Tibial nerve (tissue), 4 donors: ENCODE measurements at regions not wholly inside any gene's neighbourhood (a gene's known extent, or its start where the extent isn't known, plus 50 kb on each side); places are given as distances from the start of the nearest gene placed in this dataset.
"Not testable (repeated sequence)": the region's sequence is repeated elsewhere in the genome, so short reads cannot be mapped to it uniquely, and the experiment has no call there.

ENCODE experiments used
- DNase-seq, 2 donors: peaks; one replicate each; pipeline ENCODE4 v3.0.0-alpha.2; 2019; ENCODE audit warnings: low spot score in 2 of 2
- H3K27ac ChIP-seq, 4 donors: fragments of 200-600 bp; sonication (generic) in 3 of 4; one replicate each; pipeline ENCODE4 v1.5.1; 2017 to 2019; ENCODE audit warnings: mild to moderate bottlenecking in 1 of 4
- H3K27me3 ChIP-seq, 2 donors: fragments of 200-600 bp; sonication (generic) in 1 of 2; one replicate each; pipeline versions ENCODE4 v1.5.1 to v1.6.0; 2017 to 2019
- H3K36me3 ChIP-seq, 3 donors: fragments of 200-600 bp; sonication (generic); one replicate each; pipeline ENCODE4 v1.5.1; 2018 to 2019
- H3K4me1 ChIP-seq, 4 donors: fragments of 200-600 bp; sonication (generic) in 3 of 4; one replicate each; pipeline ENCODE4 v1.5.1; 2017 to 2019
- H3K4me3 ChIP-seq, 4 donors: fragments of 200-600 bp; sonication (generic) in 3 of 4; one replicate each; pipeline ENCODE4 v1.5.1; 2017 to 2019; ENCODE audit warnings: mild to moderate bottlenecking in 1 of 4, moderate library complexity in 1 of 4
- H3K9me3 ChIP-seq, 4 donors: fragments of 200-600 bp; sonication (generic) in 3 of 4; one replicate each; pipeline ENCODE4 v1.5.1; 2017 to 2019
- CTCF ChIP-seq, 5 experiments: fragments of 200-600 bp in 3 of 5; fragments of 450-650 bp in 2 of 5; sonication (generic) in 3 of 5; IDR thresholded peaks; one replicate each; pipeline ENCODE4 v1.5.1; 2016 to 2019; ENCODE audit warnings: antibody characterized with exemption in 5 of 5, mild to moderate bottlenecking in 3 of 5, moderate library complexity in 2 of 5
- EP300 ChIP-seq, 2 donors: sonication (generic); formaldehyde crosslinking; IDR thresholded peaks; one replicate each; pipeline ENCODE4 v1.6.1; 2017; ENCODE audit warnings: antibody characterized with exemption in 2 of 2, mild to moderate bottlenecking in 1 of 2
- POLR2A ChIP-seq, 2 donors: fragments of 450-650 bp; IDR thresholded peaks; one replicate each; pipeline ENCODE4 v1.6.1; 2017; ENCODE audit warnings: antibody characterized with exemption in 2 of 2, mild to moderate bottlenecking in 2 of 2, moderate library complexity in 2 of 2
- WGBS, 2 donors: methylation state at CpG; one replicate each; pipeline ENCODE4 v1.1.5; 2018; 5-methylcytosine and 5-hydroxymethylcytosine counted together

- WGBS, 2 donors, result 71% methylated on average over 4 of the region's 4 CpGs
These were observed 457.3 kb upstream of the MIR17HG start for GRCh38 chr13:90889906-90890834.

DNA sequence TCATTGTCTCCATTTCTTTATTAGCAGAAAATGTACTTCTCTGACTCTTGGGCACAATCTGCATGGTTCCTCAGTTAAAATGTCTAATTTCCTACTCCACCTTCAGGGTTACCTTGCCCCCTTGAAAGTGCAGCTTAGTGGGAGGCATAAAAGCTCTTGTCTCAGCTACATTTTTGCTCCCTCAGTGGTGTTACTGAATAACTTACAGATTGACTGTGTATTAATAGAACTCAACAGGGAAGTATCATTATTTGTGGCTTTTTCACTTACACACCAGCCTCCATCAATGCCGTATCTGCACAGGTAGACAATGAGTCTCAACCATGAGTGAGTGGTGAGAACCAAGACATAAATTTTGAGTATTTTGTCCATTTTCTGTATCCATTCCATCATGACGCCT is 456.2 kb upstream of the MIR17HG start:
- no peak for TF ChIP-seq EP300 (IDR thresholded peaks at IDR 0.05)
- no peaks in the 10 kb centered on the region for H3K36me3 ChIP-seq
- H3K4me1 ChIP-seq, result no peaks in the 10 kb centered on the region
- 91 to 94% methylated on average over 2 of the region's 2 CpGs for WGBS, 2 donors
- no peak overlapping the region for H3K27ac ChIP-seq
- H3K4me3 ChIP-seq, result no peak overlapping the region
- DNase-seq, result no peak
- no peaks in the 10 kb centered on the region for H3K9me3 ChIP-seq
- no peaks in the 10 kb centered on the region for H3K27me3 ChIP-seq

More at GRCh38 chr13:90889906-90890834, 457.3 kb upstream of the MIR17HG start:
- Histone ChIP-seq H3K27ac (no peak overlapping the region), H3K36me3 (no peaks in the 10 kb centered on the region), H3K27me3 (no peaks in the 10 kb centered on the region), H3K4me3 (no peak overlapping the region), H3K4me1 (no peaks in the 10 kb centered on the region), H3K9me3 (no peaks in the 10 kb centered on the region)
- TF ChIP-seq POLR2A (IDR thresholded peaks at IDR 0.05) (no peak), CTCF (IDR thresholded peaks at IDR 0.05) (no peak), EP300 (IDR thresholded peaks at IDR 0.05) (no peak)
- no peak for DNase-seq

GRCh38 chr13:90893199-90893598 is 454.3 kb upstream of the MIR17HG start:
- H3K27me3 ChIP-seq, H3K36me3 ChIP-seq, H3K27ac ChIP-seq, H3K4me3 ChIP-seq, DNase-seq, H3K9me3 ChIP-seq, H3K4me1 ChIP-seq: not testable (repeated sequence)
- WGBS, 2 donors, result 84 to 95% methylated on average over 4 of the region's 6 CpGs

DNA sequence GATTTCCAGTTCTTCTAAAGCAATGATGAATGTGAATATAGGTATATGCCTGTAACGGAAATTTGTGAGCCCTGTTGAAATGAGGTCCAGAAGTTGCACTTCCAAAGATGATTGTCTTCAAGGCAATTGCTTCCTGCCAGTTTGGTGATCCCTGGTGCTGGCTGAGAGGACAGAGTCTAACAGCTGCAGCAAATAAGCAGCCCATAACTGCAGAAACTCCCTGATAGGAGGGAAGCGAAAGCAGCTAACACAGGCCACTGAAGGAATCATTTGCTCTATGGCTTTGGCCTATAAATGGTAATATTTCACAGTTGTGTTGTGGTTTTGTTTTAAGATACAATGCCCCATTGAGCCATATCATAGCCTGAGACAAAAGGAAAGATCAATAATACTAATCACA is 451.5 kb upstream of the MIR17HG start:
- WGBS, 2 donors, result 85 to 88% methylated on average over 2 of the region's 2 CpGs

GRCh38 chr13:90898811-90899210 is 448.7 kb upstream of the MIR17HG start:
- WGBS, 2 donors, result 74 to 81% methylated on average over 1 of the region's 1 CpG
- peaks cover 0 to 6% (median 0%) of the 10 kb centered on the region in 4 donors for H3K9me3 ChIP-seq
- TF ChIP-seq POLR2A (IDR thresholded peaks at IDR 0.05) (no peak), EP300 (IDR thresholded peaks at IDR 0.05) (no peak), CTCF (IDR thresholded peaks at IDR 0.05) (no peak)
- H3K27ac ChIP-seq, result no peak overlapping the region
- H3K36me3 ChIP-seq, result no peaks in the 10 kb centered on the region
- H3K27me3 ChIP-seq, result no peaks in the 10 kb centered on the region
- no peak overlapping the region for H3K4me3 ChIP-seq
- H3K4me1 ChIP-seq, result no peaks in the 10 kb centered on the region
- no peak for DNase-seq

More for the DNA sequence above, 451.5 kb upstream of the MIR17HG start:
- no peak for DNase-seq
- Histone ChIP-seq H3K4me3 (no peak overlapping the region), H3K4me1 (no peaks in the 10 kb centered on the region), H3K9me3 (no peaks in the 10 kb centered on the region), H3K36me3 (no peaks in the 10 kb centered on the region), H3K27me3 (no peaks in the 10 kb centered on the region), H3K27ac (no peak overlapping the region)
- TF ChIP-seq POLR2A (IDR thresholded peaks at IDR 0.05) (no peak), EP300 (IDR thresholded peaks at IDR 0.05) (no peak), CTCF (IDR thresholded peaks at IDR 0.05) (no peak)

DNA sequence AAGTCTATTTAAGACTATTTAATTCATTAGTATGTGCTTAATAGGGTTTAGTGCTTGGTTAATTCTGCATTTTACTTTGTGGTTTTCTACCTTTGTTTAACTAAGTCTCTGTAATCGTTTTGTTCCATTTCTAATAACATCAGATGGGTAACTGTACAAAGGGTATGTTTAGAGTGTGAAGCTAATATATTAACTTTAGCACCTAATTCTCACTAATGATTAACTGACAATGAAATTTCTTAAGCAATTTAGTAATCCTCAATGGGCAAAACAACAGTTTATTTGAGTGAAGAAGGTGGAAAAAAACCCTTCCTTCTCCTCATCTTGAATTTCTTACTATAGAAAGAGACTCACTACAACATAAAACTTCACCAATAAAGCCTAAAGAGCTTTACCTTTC is 448.1 kb upstream of the MIR17HG start:
- Histone ChIP-seq H3K27ac (no peak overlapping the region), H3K4me1 (no peaks in the 10 kb centered on the region), H3K27me3 (no peaks in the 10 kb centered on the region), H3K9me3 (peaks cover 0 to 6% (median 0%) of the 10 kb centered on the region in 4 donors), H3K4me3 (no peak overlapping the region), H3K36me3 (no peaks in the 10 kb centered on the region)
- WGBS, 2 donors, result 75 to 91% methylated on average over 1 of the region's 1 CpG
- DNase-seq, result no peak
- no peak for TF ChIP-seq POLR2A (IDR thresholded peaks at IDR 0.05)
- no peak for TF ChIP-seq CTCF (IDR thresholded peaks at IDR 0.05)
- TF ChIP-seq EP300 (IDR thresholded peaks at IDR 0.05), result no peak
